ENCODE measurements at regions not wholly inside any gene's neighbourhood (a gene's known extent, or its start where the extent isn't known, plus 50 kb on each side); places are given as distances from the start of the nearest gene placed in this dataset.

GRCh38 chr15:46676233-46677206, 1040.8 kb upstream of the SEMA6D start:
- no peak for DNase-seq

- DNase-seq, result no peak
Observed at GRCh38 chr15:46677491-46677890, 1039.8 kb upstream of the SEMA6D start.

GRCh38 chr15:46681901-46682300, 1035.4 kb upstream of the SEMA6D start:
- DNase-seq, result no peak

GRCh38 chr15:46682969-46683791, 1034.1 kb upstream of the SEMA6D start:
- DNase-seq, result no peak

GRCh38 chr15:46685096-46685495, 1032.2 kb upstream of the SEMA6D start:
- no peak for DNase-seq

GRCh38 chr15:46685681-46686080, 1031.6 kb upstream of the SEMA6D start:
- no peak for DNase-seq

GRCh38 chr15:46696281-46696680, 1021.0 kb upstream of the SEMA6D start:
- no peak for DNase-seq

- no peak for DNase-seq
Observed at GRCh38 chr15:46701346-46701745, 1016.0 kb upstream of the SEMA6D start.

- DNase-seq, result no peak
Observed at GRCh38 chr15:46701896-46702295, 1015.4 kb upstream of the SEMA6D start.

- no peak for DNase-seq
Observed at GRCh38 chr15:46703020-46703861, 1014.1 kb upstream of the SEMA6D start.

- DNase-seq, result no peak
Observed at GRCh38 chr15:46703871-46704637, 1013.3 kb upstream of the SEMA6D start.

GRCh38 chr15:46707452-46707851, 1009.9 kb upstream of the SEMA6D start:
- DNase-seq, result no peak

GRCh38 chr15:46708226-46708625, 1009.1 kb upstream of the SEMA6D start:
- no peak for DNase-seq

GRCh38 chr15:46709460-46710083, 1007.7 kb upstream of the SEMA6D start:
- no peak for DNase-seq

- no peak for DNase-seq
Observed at GRCh38 chr15:46710401-46710960, 1006.8 kb upstream of the SEMA6D start.

- no peak for DNase-seq
Observed at GRCh38 chr15:46713045-46713444, 1004.3 kb upstream of the SEMA6D start.

GRCh38 chr15:46714950-46715349, 1002.4 kb upstream of the SEMA6D start:
- DNase-seq, result no peak

GRCh38 chr15:46723308-46723707, 994.0 kb upstream of the SEMA6D start:
- DNase-seq, result no peak

- no peak for DNase-seq
Observed at GRCh38 chr15:46732060-46732459, 985.2 kb upstream of the SEMA6D start.

- DNase-seq, result no peak
Observed at GRCh38 chr15:46735115-46735514, 982.2 kb upstream of the SEMA6D start.

- DNase-seq, result no peak
Observed at GRCh38 chr15:46751303-46751702, 966.0 kb upstream of the SEMA6D start.

Measured in T1000 (cell line).